ENCODE measurements at regions not wholly inside any gene's neighbourhood (a gene's known extent, or its start where the extent isn't known, plus 50 kb on each side); places are given as distances from the start of the nearest gene placed in this dataset.
A peak's percentile ranks its signal among the peaks of the same experiment; 100 is the strongest.

DNA sequence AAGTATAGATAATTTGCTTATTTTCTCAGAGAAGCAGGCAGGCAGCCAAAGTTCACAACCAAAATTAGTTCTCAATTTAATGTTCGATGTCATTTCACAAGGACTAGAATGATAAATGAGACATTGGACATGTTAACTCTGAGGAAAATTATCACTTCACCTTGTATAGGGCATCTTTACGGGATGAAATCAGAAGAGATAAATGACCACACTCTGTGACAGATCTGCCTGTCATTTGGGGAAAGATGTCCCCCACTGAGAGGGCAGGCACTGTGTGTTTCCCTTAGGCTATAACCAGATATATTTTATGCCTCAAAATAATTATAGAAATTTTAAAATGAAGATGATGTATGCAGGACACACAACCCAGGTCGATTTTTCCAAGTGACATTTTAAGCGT is 642.9 kb downstream of the BRINP3 start:
- H3K27ac ChIP-seq, result no peak overlapping the region
- TF ChIP-seq ZFX (IDR thresholded peaks at IDR 0.05; ENCODE audit: borderline replicate concordance), result no peak
- TF ChIP-seq, protein P1, sequence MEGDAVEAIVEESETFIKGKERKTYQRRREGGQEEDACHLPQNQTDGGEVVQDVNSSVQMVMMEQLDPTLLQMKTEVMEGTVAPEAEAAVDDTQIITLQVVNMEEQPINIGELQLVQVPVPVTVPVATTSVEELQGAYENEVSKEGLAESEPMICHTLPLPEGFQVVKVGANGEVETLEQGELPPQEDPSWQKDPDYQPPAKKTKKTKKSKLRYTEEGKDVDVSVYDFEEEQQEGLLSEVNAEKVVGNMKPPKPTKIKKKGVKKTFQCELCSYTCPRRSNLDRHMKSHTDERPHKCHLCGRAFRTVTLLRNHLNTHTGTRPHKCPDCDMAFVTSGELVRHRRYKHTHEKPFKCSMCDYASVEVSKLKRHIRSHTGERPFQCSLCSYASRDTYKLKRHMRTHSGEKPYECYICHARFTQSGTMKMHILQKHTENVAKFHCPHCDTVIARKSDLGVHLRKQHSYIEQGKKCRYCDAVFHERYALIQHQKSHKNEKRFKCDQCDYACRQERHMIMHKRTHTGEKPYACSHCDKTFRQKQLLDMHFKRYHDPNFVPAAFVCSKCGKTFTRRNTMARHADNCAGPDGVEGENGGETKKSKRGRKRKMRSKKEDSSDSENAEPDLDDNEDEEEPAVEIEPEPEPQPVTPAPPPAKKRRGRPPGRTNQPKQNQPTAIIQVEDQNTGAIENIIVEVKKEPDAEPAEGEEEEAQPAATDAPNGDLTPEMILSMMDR (IDR thresholded peaks at IDR 0.05), result no peak

DNA sequence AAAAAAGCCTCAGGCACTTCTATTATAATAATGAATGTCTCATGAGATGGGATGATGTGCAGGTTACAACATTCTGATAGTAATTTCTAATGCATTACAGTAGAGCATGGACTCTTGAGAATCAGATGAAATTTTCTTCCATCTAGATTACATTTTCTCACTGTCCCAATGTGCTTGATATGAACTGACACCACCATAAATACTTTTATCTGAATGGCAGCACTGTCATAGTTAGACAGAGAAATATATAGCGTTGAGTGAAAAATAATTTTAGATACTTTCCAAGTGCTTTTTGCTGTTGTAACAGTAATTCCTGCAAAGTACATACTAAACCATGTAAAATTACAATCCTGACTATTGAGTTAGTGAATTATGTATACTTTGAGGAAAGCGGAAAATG is 630.1 kb downstream of the BRINP3 start:
- no peak overlapping the region for H3K27ac ChIP-seq
- TF ChIP-seq ZFX (IDR thresholded peaks at IDR 0.05; ENCODE audit: borderline replicate concordance), result no peak
- TF ChIP-seq, protein P1 (IDR thresholded peaks at IDR 0.05), result no peak

DNA sequence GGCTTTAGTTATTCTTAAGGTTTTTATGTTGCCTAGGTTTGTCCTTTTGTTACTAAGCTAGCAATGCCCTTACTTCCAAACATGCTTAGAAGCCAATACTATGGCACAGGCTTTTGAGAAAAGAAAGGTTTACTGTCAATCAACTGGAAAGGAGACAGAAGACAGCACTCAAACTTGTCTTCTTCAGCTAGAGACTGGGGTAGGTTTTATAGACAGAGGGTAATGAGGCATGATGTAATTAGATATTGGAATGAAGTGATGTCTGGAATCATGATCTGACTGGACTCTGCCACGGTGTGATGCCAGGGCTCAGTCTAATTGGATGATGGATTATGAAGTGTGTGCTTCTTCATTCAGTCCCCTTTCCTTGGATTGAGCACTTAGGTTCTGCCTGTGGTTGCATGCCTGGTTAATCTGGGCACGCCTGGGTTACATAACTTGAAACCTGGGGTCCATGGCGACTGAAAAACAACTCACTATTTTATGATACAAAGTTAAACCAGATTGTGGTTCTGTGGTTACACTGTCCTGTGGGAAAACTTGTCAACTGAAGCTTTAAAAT is 625.8 kb downstream of the BRINP3 start:
- no peak for TF ChIP-seq ZFX (IDR thresholded peaks at IDR 0.05; ENCODE audit: borderline replicate concordance)
- TF ChIP-seq, protein P1 (IDR thresholded peaks at IDR 0.05), result no peak
- H3K27ac ChIP-seq, result no peak overlapping the region

GRCh38 chr1:189859385-189859977 is 618.2 kb downstream of the BRINP3 start:
- no peak for TF ChIP-seq ZFX (IDR thresholded peaks at IDR 0.05; ENCODE audit: borderline replicate concordance)
- TF ChIP-seq, protein P1 (IDR thresholded peaks at IDR 0.05), result peak; percentile 87
- H3K27ac ChIP-seq, result no peak overlapping the region

GRCh38 chr1:189866606-189867005 is 611.1 kb downstream of the BRINP3 start:
- H3K27ac ChIP-seq, result no peak overlapping the region
- TF ChIP-seq, protein P1 (IDR thresholded peaks at IDR 0.05), result no peak
- no peak for TF ChIP-seq ZFX (IDR thresholded peaks at IDR 0.05; ENCODE audit: borderline replicate concordance)

- no peak for TF ChIP-seq ZFX (IDR thresholded peaks at IDR 0.05; ENCODE audit: borderline replicate concordance)
- TF ChIP-seq, protein P1 (IDR thresholded peaks at IDR 0.05), result no peak
- no peak overlapping the region for H3K27ac ChIP-seq
These were observed 609.6 kb downstream of the BRINP3 start for GRCh38 chr1:189868021-189868420.

GRCh38 chr1:189874715-189875435 is 602.8 kb downstream of the BRINP3 start:
- no peak overlapping the region for H3K27ac ChIP-seq
- no peak for TF ChIP-seq ZFX (IDR thresholded peaks at IDR 0.05; ENCODE audit: borderline replicate concordance)
- TF ChIP-seq, protein P1 (IDR thresholded peaks at IDR 0.05), result no peak

Measured in 22Rv1 (cell line).